ENCODE measurements at regions not wholly inside any gene's neighbourhood (a gene's known extent, or its start where the extent isn't known, plus 50 kb on each side); places are given as distances from the start of the nearest gene placed in this dataset.

DNA sequence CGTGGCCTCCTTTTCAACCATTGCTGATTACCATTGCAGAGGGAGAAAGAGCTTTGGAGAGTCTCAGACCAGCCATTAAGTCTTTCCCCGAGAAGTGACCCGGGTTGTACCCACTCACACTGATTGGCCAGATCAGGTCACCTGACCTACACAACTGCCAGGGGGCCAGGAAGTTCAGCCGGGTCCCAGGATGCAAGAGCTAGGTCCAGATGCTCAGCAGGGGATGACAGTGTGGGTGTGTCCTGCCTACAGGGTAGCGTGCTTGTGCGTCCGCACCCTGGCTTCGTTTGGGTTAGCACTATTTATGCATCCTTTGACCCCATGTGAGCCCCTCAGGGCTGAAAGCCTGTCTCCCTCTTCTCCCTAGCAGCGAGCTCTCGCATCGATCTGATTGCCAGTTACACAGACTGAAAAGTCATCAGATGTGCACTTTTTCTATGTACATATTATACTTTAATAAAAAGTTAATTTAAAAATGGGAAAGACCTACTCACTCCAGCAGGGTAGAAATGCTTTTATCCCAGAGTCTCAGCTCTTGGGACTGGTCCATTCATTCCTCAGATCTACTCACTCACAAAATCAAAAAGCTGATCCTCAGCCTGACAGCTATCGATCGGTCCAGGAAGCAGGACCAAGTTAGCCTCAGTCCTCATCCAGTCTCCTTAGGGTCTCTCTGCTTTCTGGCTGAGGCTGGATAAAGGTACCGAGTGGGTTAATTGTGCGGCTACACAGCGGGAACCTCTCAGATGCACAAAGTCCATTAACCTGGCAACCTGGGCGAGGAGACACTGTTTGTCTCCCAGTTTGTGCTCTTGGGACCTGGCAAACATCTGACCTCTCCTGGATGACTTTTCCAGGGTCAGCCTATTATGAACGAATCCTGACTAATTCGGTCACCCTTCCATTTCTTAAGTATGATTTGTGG, 68.0 kb downstream of the SERPINA3 start (continued):
- TF ChIP-seq, protein P1, sequence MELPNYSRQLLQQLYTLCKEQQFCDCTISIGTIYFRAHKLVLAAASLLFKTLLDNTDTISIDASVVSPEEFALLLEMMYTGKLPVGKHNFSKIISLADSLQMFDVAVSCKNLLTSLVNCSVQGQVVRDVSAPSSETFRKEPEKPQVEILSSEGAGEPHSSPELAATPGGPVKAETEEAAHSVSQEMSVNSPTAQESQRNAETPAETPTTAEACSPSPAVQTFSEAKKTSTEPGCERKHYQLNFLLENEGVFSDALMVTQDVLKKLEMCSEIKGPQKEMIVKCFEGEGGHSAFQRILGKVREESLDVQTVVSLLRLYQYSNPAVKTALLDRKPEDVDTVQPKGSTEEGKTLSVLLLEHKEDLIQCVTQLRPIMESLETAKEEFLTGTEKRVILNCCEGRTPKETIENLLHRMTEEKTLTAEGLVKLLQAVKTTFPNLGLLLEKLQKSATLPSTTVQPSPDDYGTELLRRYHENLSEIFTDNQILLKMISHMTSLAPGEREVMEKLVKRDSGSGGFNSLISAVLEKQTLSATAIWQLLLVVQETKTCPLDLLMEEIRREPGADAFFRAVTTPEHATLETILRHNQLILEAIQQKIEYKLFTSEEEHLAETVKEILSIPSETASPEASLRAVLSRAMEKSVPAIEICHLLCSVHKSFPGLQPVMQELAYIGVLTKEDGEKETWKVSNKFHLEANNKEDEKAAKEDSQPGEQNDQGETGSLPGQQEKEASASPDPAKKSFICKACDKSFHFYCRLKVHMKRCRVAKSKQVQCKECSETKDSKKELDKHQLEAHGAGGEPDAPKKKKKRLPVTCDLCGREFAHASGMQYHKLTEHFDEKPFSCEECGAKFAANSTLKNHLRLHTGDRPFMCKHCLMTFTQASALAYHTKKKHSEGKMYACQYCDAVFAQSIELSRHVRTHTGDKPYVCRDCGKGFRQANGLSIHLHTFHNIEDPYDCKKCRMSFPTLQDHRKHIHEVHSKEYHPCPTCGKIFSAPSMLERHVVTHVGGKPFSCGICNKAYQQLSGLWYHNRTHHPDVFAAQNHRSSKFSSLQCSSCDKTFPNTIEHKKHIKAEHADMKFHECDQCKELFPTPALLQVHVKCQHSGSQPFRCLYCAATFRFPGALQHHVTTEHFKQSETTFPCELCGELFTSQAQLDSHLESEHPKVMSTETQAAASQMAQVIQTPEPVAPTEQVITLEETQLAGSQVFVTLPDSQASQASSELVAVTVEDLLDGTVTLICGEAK (IDR thresholded peaks at IDR 0.05), result no peak
- TF ChIP-seq, protein P1 (CRISPR knock-in tag; IDR thresholded peaks at IDR 0.05), result no peak
- TF ChIP-seq NFATC3 (IDR thresholded peaks at IDR 0.05) (no peak), RBBP5 (IDR thresholded peaks at IDR 0.05; ENCODE audit: borderline replicate concordance, insufficient read depth, low read length, poor library complexity, severe bottlenecking) (no peak)
- TF ChIP-seq, protein P2, sequence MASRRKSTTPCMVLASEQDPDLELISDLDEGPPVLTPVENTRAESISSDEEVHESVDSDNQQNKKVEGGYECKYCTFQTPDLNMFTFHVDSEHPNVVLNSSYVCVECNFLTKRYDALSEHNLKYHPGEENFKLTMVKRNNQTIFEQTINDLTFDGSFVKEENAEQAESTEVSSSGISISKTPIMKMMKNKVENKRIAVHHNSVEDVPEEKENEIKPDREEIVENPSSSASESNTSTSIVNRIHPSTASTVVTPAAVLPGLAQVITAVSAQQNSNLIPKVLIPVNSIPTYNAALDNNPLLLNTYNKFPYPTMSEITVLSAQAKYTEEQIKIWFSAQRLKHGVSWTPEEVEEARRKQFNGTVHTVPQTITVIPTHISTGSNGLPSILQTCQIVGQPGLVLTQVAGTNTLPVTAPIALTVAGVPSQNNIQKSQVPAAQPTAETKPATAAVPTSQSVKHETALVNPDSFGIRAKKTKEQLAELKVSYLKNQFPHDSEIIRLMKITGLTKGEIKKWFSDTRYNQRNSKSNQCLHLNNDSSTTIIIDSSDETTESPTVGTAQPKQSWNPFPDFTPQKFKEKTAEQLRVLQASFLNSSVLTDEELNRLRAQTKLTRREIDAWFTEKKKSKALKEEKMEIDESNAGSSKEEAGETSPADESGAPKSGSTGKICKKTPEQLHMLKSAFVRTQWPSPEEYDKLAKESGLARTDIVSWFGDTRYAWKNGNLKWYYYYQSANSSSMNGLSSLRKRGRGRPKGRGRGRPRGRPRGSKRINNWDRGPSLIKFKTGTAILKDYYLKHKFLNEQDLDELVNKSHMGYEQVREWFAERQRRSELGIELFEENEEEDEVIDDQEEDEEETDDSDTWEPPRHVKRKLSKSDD (conservative IDR thresholded peaks at IDR 0.05; ENCODE audit: low read length), result no peak
